ENCODE measurements at regions not wholly inside any gene's neighbourhood (a gene's known extent, or its start where the extent isn't known, plus 50 kb on each side); places are given as distances from the start of the nearest gene placed in this dataset.

DNA sequence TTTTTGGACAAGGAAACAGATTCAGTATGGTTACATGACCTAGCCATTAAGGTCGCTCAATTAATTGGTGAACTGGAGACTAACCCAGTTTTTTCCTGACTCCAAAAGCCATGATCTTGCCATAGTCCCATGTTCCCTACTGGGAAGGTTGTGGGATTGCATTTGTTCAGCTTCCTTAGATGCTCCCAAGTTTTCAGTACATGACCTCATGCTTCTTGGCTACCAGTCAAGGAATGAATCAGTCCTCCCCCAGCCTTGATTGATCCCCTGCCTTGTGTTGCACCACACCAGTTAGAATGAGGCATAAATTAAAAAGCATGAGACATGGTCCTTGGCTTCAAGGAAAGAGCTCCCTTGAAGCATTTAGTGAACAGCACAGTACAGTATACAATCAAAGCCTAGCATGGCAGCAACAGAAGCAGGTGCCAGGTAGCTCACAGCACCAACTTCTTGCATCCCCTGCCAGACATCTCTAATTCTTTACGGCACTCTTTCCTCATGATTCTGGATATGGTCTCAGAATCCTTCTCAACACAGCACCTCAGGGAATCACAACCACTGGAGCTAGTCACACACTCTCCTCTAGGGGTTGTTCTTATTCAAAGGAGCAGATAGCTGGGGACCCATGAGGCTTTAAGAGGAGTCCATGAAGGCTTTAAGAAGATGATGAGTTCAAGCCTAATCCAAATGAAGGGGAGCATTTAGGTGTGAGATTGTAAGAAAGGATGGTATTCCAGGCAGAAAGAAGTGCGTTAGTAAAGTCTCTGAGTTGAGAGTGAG lies 295.5 kb upstream of the CLINT1 start:
- TF ChIP-seq CTCF (IDR thresholded peaks at IDR 0.05; ENCODE audit: low read length) (no peak), EZH2 (optimal IDR thresholded peaks at IDR 0.05; ENCODE audit: low read depth, low read length) (no peak)

All from MM.1S (cell line).